Upper lobe of left lung (tissue), 6 donors: ENCODE measurements at regions not wholly inside any gene's neighbourhood (a gene's known extent, or its start where the extent isn't known, plus 50 kb on each side); places are given as distances from the start of the nearest gene placed in this dataset.
A peak's percentile ranks its signal among the peaks of the same experiment; 100 is the strongest.

Experiments used
- ATAC-seq, 2 donors: fragments of 200-7000 bp; cut with Tn5 transposase; one replicate each; pipeline ENCODE4 v1.9.1; 2022; ENCODE audit warnings: mild to moderate bottlenecking in 2 of 2, moderate library complexity in 2 of 2; ENCODE audit not compliant: low FRiP score in 2 of 2
- DNase-seq, 2 donors: peaks; one replicate each; pipeline ENCODE4 v3.0.0-alpha.2; 2019 to 2020
- H3K27ac ChIP-seq, 4 donors: fragments of 200-600 bp; sonication (generic); one replicate each; pipeline ENCODE4 v1.5.1; 2016 to 2019
- H3K27me3 ChIP-seq, 4 donors: fragments of 200-600 bp; sonication (generic); one replicate each; pipeline ENCODE4 v1.5.1; 2017 to 2019
- H3K36me3 ChIP-seq, 4 donors: fragments of 200-600 bp; sonication (generic); one replicate each; pipeline ENCODE4 v1.5.1; 2016 to 2019
- H3K4me1 ChIP-seq, 4 donors: fragments of 200-600 bp; sonication (generic); one replicate each; pipeline ENCODE4 v1.5.1; 2018 to 2019
- H3K4me3 ChIP-seq, 4 donors: fragments of 200-600 bp; sonication (generic); one replicate each; pipeline ENCODE4 v1.5.1; 2017 to 2019; ENCODE audit warnings: mild to moderate bottlenecking in 2 of 4, moderate library complexity in 1 of 4
- H3K9me3 ChIP-seq, 4 donors: fragments of 200-600 bp; sonication (generic); one replicate each; pipeline ENCODE4 v1.5.1; 2018 to 2019
- EP300 ChIP-seq, 4 donors: sonication (generic); formaldehyde crosslinking; IDR thresholded peaks; one replicate each; pipeline ENCODE4 v1.5.1; 2017; ENCODE audit warnings: antibody characterized with exemption in 4 of 4, control low read depth in 2 of 4
- POLR2A ChIP-seq, 4 donors: fragments of 450-650 bp; IDR thresholded peaks; one replicate each; pipeline ENCODE4 v1.5.1; 2016 to 2017; ENCODE audit warnings: antibody characterized with exemption in 4 of 4, mild to moderate bottlenecking in 2 of 4
- POLR2AphosphoS5 ChIP-seq, 2 donors: sonication (generic); formaldehyde crosslinking; IDR thresholded peaks; one replicate each; pipeline ENCODE4 v1.5.1; 2017; ENCODE audit warnings: antibody characterized with exemption in 2 of 2
- WGBS, 2 donors: methylation state at CpG; one replicate each; pipeline ENCODE4 v1.1.5; 2017 to 2018; 5-methylcytosine and 5-hydroxymethylcytosine counted together
- TF ChIP-seq, protein P1 (sequence below), 6 experiments: fragments of 450-650 bp in 4 of 6; fragments of 200-600 bp in 2 of 6; sonication (generic) in 2 of 6; IDR thresholded peaks; one replicate each; pipeline ENCODE4 v1.5.1; 2016 to 2019; ENCODE audit warnings: antibody characterized with exemption in 6 of 6
- donor health status: DM: no; HTN: no; CAD: no; lungs with moderate emphysema.
- donor health status: DM: no; HTN: yes; CAD: no; lungs with severe emphysema.

DNA sequence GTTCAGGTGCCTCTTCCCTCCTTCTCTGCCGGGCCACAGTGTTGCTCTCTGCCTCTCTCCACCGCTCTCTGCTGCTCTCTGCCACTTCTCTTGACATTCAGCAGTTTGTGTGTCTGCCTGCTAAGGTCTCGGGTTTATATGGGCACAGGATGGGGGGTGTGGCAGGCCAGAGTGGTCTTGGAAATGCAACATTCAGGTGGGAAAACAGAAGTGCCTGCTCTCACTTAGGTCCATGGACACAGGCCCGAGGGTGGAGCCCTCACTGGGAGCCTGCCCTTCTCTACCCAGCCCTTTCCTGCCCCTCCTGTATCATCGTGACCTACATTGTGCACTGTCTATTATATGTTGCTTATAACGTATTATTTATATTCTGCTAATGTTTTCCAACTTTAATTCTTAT, 120.8 kb upstream of the TMEM18 start:
- TF ChIP-seq POLR2A (IDR thresholded peaks at IDR 0.05): no peak
- TF ChIP-seq, protein P1, sequence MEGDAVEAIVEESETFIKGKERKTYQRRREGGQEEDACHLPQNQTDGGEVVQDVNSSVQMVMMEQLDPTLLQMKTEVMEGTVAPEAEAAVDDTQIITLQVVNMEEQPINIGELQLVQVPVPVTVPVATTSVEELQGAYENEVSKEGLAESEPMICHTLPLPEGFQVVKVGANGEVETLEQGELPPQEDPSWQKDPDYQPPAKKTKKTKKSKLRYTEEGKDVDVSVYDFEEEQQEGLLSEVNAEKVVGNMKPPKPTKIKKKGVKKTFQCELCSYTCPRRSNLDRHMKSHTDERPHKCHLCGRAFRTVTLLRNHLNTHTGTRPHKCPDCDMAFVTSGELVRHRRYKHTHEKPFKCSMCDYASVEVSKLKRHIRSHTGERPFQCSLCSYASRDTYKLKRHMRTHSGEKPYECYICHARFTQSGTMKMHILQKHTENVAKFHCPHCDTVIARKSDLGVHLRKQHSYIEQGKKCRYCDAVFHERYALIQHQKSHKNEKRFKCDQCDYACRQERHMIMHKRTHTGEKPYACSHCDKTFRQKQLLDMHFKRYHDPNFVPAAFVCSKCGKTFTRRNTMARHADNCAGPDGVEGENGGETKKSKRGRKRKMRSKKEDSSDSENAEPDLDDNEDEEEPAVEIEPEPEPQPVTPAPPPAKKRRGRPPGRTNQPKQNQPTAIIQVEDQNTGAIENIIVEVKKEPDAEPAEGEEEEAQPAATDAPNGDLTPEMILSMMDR (IDR thresholded peaks at IDR 0.05): no peak
- no peak for TF ChIP-seq POLR2AphosphoS5 (IDR thresholded peaks at IDR 0.05)
- no peak for TF ChIP-seq EP300 (IDR thresholded peaks at IDR 0.05)
- no peaks in the 10 kb centered on the region for H3K4me1 ChIP-seq
- no peaks in the 10 kb centered on the region for H3K9me3 ChIP-seq
- no peaks in the 10 kb centered on the region for H3K36me3 ChIP-seq
- ATAC-seq (no peak), DNase-seq (no peak)
- WGBS, 2 donors: 64 to 74% methylated on average over 6 of the region's 6 CpGs
- H3K4me3 ChIP-seq: no peak overlapping the region
- no peaks in the 10 kb centered on the region for H3K27me3 ChIP-seq
- no peak overlapping the region for H3K27ac ChIP-seq

DNA sequence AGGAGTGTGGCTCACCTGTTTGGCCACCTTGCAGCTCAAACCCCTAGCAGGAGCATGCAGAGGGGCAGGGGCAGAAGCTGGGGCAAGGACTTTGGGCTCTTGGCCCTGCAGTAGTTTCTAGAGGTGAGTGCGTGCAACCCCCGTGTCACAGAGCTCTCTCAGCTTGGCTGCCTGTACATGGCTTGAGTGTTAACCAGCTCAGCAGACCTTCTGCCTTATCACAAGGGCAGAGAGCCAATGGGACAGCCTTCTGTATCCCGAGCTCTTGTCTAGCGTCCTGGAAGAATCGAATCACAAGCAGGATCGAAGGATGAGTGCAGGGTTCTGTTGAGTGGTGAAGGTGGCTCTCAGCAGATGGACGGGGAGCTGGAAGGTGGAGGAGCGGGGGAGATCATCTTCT, 120.3 kb upstream of the TMEM18 start:
- H3K4me3 ChIP-seq: no peak overlapping the region
- no peak for TF ChIP-seq POLR2AphosphoS5 (IDR thresholded peaks at IDR 0.05)
- no peak for TF ChIP-seq EP300 (IDR thresholded peaks at IDR 0.05)
- TF ChIP-seq POLR2A (IDR thresholded peaks at IDR 0.05): no peak
- TF ChIP-seq, protein P1 (IDR thresholded peaks at IDR 0.05): no peak
- WGBS, 2 donors: 85 to 97% methylated on average over 7 to 8 of the region's 8 CpGs
- DNase-seq (no peak), ATAC-seq (peak in 1 of 2 donors; percentile 26)
- no peaks in the 10 kb centered on the region for H3K4me1 ChIP-seq
- H3K27ac ChIP-seq: no peak overlapping the region
- H3K27me3 ChIP-seq: no peaks in the 10 kb centered on the region
- no peaks in the 10 kb centered on the region for H3K36me3 ChIP-seq
- no peaks in the 10 kb centered on the region for H3K9me3 ChIP-seq

DNA sequence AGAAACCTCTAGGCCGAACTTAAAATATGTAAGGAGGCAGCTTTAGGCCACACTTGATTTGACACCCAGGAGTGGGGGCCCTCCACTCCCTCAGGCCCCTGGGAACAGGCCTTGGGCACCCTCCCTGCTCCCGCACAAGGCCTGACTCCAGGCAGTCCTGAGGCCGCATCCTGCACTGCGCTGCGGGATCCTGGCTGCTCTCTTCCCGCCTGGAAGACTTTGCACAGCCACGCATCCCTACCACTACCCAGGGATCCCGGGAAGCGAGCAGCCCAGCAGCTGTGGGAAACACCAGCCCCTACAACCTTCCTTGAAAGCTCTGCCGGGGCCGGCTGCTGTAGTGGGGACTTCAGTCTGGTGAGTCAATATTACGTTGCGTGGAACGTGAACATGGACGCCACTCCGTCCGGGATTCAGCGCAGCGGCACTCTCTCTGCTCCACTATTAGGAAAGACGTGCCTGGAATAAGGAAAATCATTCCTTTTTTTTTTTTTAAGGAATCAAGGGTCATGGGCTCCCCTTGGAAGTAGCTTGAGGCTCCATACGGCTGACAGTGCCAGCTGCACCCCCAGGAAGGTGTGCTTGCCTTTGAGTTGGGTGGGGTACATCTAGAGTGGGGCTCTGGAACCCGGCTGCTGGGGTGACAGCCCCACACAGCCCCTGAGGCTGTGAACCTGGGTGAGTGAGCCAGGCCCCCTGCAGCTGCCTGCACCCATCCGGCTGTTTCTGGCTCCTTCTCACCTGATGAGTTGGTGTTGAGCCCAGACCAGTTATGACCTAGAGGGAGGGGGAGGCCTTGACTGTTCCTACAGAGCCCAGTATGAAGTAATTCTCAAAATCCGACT, 119.2 kb upstream of the TMEM18 start:
- Histone ChIP-seq H3K36me3 (no peaks in the 10 kb centered on the region), H3K9me3 (no peaks in the 10 kb centered on the region), H3K27ac (no peak overlapping the region), H3K27me3 (no peaks in the 10 kb centered on the region), H3K4me3 (no peak overlapping the region), H3K4me1 (no peaks in the 10 kb centered on the region)
- DNase-seq: no peak
- TF ChIP-seq POLR2A (IDR thresholded peaks at IDR 0.05) (no peak), EP300 (IDR thresholded peaks at IDR 0.05) (no peak)
- peak in 1 of 2 donors; percentile 58 for ATAC-seq
- WGBS, 2 donors: 92 to 95% methylated on average over 21 to 24 of the region's 24 CpGs

GRCh38 chr2:795531-796041, 118.4 kb upstream of the TMEM18 start:
- no peaks in the 10 kb centered on the region for H3K27me3 ChIP-seq
- no peak for TF ChIP-seq EP300 (IDR thresholded peaks at IDR 0.05)
- H3K9me3 ChIP-seq: no peaks in the 10 kb centered on the region
- H3K4me3 ChIP-seq: no peak overlapping the region
- no peaks in the 10 kb centered on the region for H3K36me3 ChIP-seq
- DNase-seq (no peak), ATAC-seq (peak; percentile 7 to 11)
- no peaks in the 10 kb centered on the region for H3K4me1 ChIP-seq
- no peak overlapping the region for H3K27ac ChIP-seq
- WGBS, 2 donors: 72 to 76% methylated on average over 18 of the region's 18 CpGs

DNA sequence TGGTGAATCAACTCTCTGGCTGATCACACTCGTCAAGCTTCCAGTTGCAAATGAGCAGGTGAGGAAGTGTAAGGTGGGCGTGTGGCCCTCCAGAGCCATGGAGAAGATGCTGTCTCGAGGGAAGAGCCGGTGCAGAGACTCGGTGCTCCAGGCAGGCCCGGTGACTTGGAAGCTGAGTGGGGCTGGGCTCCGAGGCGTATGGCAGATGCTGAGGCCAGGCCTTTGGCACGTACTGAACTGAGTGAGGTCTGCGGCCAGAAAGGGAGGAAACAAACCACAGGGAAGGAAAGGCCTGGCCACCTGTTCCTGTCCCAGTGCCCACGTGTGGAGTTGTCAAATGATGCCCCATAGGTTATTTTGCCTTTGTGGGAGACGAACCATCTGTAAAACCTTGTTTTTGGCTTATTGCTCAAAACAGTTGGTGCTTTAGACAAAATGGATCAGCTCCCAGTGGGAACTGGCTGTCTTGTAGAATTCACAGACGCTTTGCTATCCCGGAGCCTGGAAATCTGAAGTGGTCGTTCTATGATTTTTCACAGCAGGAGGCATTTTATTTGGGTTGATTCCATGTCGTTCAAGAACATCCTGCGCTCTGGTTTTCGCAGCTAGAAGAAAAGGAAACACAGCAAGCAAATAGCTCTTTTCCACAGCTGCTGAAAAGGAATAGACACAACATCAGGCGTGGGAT, 117.5 kb upstream of the TMEM18 start:
- Histone ChIP-seq H3K36me3 (no peaks in the 10 kb centered on the region), H3K9me3 (no peaks in the 10 kb centered on the region), H3K4me3 (no peak overlapping the region), H3K27me3 (no peaks in the 10 kb centered on the region), H3K27ac (no peak overlapping the region), H3K4me1 (no peaks in the 10 kb centered on the region)
- DNase-seq: no peak
- TF ChIP-seq POLR2AphosphoS5 (IDR thresholded peaks at IDR 0.05): no peak
- TF ChIP-seq, protein P1 (IDR thresholded peaks at IDR 0.05): no peak
- ATAC-seq: peak in 1 of 2 donors; percentile 44
- 66 to 71% methylated on average over 19 of the region's 19 CpGs for WGBS, 2 donors
